ENCODE measurements at regions not wholly inside any gene's neighbourhood (a gene's known extent, or its start where the extent isn't known, plus 50 kb on each side); places are given as distances from the start of the nearest gene placed in this dataset.

DNA sequence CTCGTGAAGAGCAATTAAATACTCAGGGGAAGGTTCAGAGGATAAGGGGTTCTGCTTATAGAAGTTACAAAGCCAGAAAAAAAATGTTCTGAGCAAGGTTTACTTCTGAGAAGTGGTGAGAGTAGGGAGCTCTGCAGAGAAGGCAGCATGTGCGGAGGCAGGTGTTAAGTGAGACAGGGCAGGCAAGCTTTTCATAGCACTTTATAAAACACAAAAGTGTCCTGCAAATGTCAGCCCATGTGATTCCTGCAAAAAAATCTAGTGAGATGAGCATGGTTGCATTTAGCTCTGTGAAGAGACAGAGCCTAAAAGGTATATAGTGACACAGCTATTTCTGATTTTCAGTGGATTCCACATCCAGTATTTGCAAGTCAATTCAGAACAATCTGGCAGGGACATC lies 223.8 kb upstream of the SYT4 start:
- TF ChIP-seq, protein P1, sequence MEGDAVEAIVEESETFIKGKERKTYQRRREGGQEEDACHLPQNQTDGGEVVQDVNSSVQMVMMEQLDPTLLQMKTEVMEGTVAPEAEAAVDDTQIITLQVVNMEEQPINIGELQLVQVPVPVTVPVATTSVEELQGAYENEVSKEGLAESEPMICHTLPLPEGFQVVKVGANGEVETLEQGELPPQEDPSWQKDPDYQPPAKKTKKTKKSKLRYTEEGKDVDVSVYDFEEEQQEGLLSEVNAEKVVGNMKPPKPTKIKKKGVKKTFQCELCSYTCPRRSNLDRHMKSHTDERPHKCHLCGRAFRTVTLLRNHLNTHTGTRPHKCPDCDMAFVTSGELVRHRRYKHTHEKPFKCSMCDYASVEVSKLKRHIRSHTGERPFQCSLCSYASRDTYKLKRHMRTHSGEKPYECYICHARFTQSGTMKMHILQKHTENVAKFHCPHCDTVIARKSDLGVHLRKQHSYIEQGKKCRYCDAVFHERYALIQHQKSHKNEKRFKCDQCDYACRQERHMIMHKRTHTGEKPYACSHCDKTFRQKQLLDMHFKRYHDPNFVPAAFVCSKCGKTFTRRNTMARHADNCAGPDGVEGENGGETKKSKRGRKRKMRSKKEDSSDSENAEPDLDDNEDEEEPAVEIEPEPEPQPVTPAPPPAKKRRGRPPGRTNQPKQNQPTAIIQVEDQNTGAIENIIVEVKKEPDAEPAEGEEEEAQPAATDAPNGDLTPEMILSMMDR (IDR thresholded peaks at IDR 0.05) = no peak
- H3K4me1 ChIP-seq = no peaks in the 10 kb centered on the region
- no peak overlapping the region for H3K4me3 ChIP-seq
- no peak for DNase-seq (ENCODE audit: low spot score)
- no peak overlapping the region for H3K27ac ChIP-seq
- no peaks in the 10 kb centered on the region for H3K9me3 ChIP-seq
- H3K27me3 ChIP-seq = no peaks in the 10 kb centered on the region
- H3K36me3 ChIP-seq = no peaks in the 10 kb centered on the region

DNA sequence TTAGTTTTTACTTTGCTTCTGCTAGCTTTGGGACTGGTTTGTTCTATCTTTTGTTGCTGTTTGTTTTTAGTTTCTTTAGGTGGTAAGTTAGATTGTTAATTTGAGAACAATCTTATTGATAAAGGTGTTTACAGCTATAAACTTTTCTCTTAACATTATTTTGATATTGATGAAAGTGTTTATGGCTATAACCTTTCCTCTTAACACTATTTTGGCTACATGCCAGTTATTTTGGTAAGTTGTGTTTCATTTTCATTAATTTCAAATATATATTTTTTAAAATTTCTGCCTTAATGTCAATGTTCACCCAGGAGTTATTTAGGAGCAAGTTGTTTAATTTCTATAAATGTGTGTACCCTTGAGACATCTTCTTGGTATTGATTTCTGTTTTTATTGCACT lies 229.6 kb upstream of the SYT4 start:
- Histone ChIP-seq H3K27ac (no peak overlapping the region), H3K4me3 (no peak overlapping the region), H3K9me3 (peaks cover 0 to 23% of the 10 kb centered on the region in 2 donors)

DNA sequence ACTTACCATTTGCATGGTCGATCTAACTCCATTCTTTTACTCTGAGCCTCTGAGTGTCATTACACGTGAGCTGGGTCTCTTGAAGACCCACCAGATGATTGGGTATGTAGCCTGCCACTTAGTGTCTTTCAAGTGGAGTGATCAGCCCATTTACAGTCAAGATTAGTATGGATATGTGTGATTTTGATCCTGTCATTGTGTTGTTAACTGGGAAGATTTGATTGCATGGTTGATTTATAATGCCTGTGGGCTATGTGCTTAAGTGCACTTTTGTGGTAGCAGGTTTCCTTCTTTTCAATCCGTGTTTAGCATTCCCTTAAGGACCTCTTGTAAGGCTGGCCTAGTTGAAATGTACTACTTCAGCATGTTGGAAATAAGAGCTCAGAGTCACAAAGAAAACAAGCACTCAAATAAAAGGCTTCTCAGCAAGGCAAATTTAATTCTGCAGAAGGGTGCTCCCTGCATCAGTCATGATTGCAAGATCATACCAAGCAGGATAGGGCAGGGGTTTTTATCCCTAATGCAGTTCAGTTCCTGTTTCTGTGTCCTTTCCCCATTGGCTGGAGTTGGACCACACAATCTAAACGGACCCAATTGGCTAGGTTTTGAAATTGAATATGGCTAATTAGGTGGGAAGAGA lies 230.7 kb upstream of the SYT4 start:
- H3K36me3 ChIP-seq = no peaks in the 10 kb centered on the region
- no peak for DNase-seq (ENCODE audit: low spot score)
- no peaks in the 10 kb centered on the region for H3K27me3 ChIP-seq
- H3K4me3 ChIP-seq = no peak overlapping the region
- TF ChIP-seq, protein P1 (IDR thresholded peaks at IDR 0.05) = no peak
- H3K27ac ChIP-seq = no peak overlapping the region
- peaks cover 0 to 23% of the 10 kb centered on the region in 2 donors for H3K9me3 ChIP-seq
- no peaks in the 10 kb centered on the region for H3K4me1 ChIP-seq

More for the DNA sequence above, 229.6 kb upstream of the SYT4 start:
- TF ChIP-seq, protein P1 (IDR thresholded peaks at IDR 0.05) = no peak
- no peak for DNase-seq (ENCODE audit: low spot score)
- H3K4me1 ChIP-seq = no peaks in the 10 kb centered on the region
- no peaks in the 10 kb centered on the region for H3K27me3 ChIP-seq
- H3K36me3 ChIP-seq = no peaks in the 10 kb centered on the region

DNA sequence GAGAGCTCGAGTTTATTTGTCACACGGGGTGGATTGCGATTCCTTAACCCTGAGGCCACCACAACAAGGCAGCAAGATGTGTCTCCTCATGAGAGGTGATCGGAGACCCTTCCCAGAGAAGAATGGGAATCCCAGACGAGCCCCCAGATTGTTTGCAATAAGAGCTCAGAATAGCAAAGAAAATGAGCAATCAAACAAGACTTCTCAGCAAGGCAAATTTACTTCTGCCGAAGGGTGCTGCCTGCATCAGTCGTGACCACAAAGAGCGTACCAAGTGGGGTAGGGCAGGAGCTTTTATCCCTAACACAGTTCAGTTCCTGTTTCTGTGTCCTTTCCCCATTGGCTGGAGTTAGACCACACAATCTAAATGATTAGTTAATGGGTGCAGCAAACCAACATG lies 237.5 kb upstream of the SYT4 start:
- TF ChIP-seq, protein P1 (IDR thresholded peaks at IDR 0.05) = no peak
- H3K36me3 ChIP-seq = no peaks in the 10 kb centered on the region
- H3K4me3 ChIP-seq = no peak overlapping the region
- no peaks in the 10 kb centered on the region for H3K4me1 ChIP-seq
- peaks cover 0 to 13% of the 10 kb centered on the region in 2 donors for H3K9me3 ChIP-seq
- no peak for DNase-seq (ENCODE audit: low spot score)
- H3K27ac ChIP-seq = no peak overlapping the region
- H3K27me3 ChIP-seq = no peaks in the 10 kb centered on the region

DNA sequence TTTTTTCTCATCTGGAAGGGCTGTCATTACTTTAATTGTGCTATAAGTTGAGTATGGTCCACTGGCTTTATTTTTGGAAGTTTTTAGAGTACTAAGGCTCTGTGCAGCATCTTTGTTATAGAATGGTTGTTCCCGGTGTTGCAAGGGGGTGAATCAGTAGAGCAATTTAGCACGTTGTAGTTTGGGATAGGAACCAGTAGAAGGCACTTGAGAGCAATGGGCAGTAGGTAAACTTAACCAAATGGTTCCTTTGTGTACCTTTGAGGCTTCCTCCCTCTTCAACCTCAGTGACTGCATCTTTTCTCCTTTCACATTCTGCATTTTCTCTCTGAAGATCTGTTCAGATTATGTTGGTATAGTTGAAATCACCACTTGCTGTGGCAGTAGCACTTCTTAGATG lies 238.2 kb upstream of the SYT4 start:
- no peak for DNase-seq (ENCODE audit: low spot score)
- Histone ChIP-seq H3K27ac (no peak overlapping the region), H3K4me3 (no peak overlapping the region), H3K4me1 (no peaks in the 10 kb centered on the region), H3K9me3 (peaks cover 0 to 13% of the 10 kb centered on the region in 2 donors), H3K36me3 (no peaks in the 10 kb centered on the region), H3K27me3 (no peaks in the 10 kb centered on the region)
- TF ChIP-seq, protein P1 (IDR thresholded peaks at IDR 0.05) = no peak

DNA sequence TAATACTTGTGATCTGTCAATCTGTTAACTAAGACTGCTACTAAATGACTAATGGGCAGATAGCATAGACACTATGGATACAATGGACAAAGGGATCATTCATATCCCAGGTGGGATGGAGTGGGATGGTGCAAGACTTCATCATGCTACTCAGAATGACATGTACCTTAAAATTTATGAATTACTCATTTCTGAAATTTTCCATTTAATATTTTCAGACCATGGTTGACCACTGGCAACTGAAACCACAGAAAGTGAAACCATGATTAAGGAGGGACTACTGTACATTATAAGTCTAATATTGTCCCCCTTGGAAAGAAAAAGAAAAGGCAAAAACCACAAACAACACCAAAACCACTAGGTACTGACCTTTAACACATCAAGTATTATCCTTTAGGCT lies 247.0 kb upstream of the SYT4 start:
- H3K36me3 ChIP-seq = no peaks in the 10 kb centered on the region
- H3K27ac ChIP-seq = no peak overlapping the region
- no peaks in the 10 kb centered on the region for H3K9me3 ChIP-seq
- DNase-seq (ENCODE audit: low spot score) = no peak
- no peak overlapping the region for H3K4me3 ChIP-seq
- H3K27me3 ChIP-seq = no peaks in the 10 kb centered on the region
- H3K4me1 ChIP-seq = no peaks in the 10 kb centered on the region
- TF ChIP-seq, protein P1 (IDR thresholded peaks at IDR 0.05) = no peak

Measured in right atrium auricular region (tissue), 2 donors.